Cardiac fibroblast (primary cell): ENCODE measurements at regions not wholly inside any gene's neighbourhood (a gene's known extent, or its start where the extent isn't known, plus 50 kb on each side); places are given as distances from the start of the nearest gene placed in this dataset.
A peak's percentile ranks its signal among the peaks of the same experiment; 100 is the strongest.
"Not testable (repeated sequence)": the region's sequence is repeated elsewhere in the genome, so short reads cannot be mapped to it uniquely, and the experiment has no call there.

Source experiments
- DNase-seq, 2 donors: peaks; one replicate each; pipeline versions ENCODE4 v3.0.0 to v3.0.0-alpha.2; 2010; ENCODE audit warnings: low read depth in 2 of 2
- H3K4me3 ChIP-seq, 2 donors: replicated peaks in 1 of 2; 1 replicate in 1 of 2; 2 replicates in 1 of 2; pipeline ENCODE4 v1.5.1; 2011; ENCODE audit warnings: low read depth in 2 of 2, low read length in 2 of 2, mild to moderate bottlenecking in 2 of 2, moderate library complexity in 1 of 2
- CTCF ChIP-seq: IDR thresholded peaks from one replicate; pipeline ENCODE4 v1.5.1; 2011; ENCODE audit warnings: low read depth, mild to moderate bottlenecking, low read length, inconsistent platforms

- DNase-seq = no peak
- no peak overlapping the region for H3K4me3 ChIP-seq
- no peak for TF ChIP-seq CTCF
These were observed 72.1 kb upstream of the RASSF8 start for GRCh38 chr12:25886396-25886795.

- TF ChIP-seq CTCF = no peak
- no peak for DNase-seq
- no peak overlapping the region for H3K4me3 ChIP-seq
These were observed 71.1 kb upstream of the RASSF8 start for GRCh38 chr12:25887367-25887766.

GRCh38 chr12:25889185-25889584 lies 69.3 kb upstream of the RASSF8 start:
- DNase-seq = no peak
- no peak overlapping the region for H3K4me3 ChIP-seq
- TF ChIP-seq CTCF = no peak

GRCh38 chr12:25891095-25891494 lies 67.4 kb upstream of the RASSF8 start:
- H3K4me3 ChIP-seq, DNase-seq: not testable (repeated sequence)

- no peak for DNase-seq
- no peak for TF ChIP-seq CTCF
- H3K4me3 ChIP-seq = no peak overlapping the region
These were observed 63.7 kb upstream of the RASSF8 start for GRCh38 chr12:25894759-25895158.

- DNase-seq = no peak
- TF ChIP-seq CTCF = no peak
- no peak overlapping the region for H3K4me3 ChIP-seq
These were observed 61.5 kb upstream of the RASSF8 start for GRCh38 chr12:25896981-25897380.

DNA sequence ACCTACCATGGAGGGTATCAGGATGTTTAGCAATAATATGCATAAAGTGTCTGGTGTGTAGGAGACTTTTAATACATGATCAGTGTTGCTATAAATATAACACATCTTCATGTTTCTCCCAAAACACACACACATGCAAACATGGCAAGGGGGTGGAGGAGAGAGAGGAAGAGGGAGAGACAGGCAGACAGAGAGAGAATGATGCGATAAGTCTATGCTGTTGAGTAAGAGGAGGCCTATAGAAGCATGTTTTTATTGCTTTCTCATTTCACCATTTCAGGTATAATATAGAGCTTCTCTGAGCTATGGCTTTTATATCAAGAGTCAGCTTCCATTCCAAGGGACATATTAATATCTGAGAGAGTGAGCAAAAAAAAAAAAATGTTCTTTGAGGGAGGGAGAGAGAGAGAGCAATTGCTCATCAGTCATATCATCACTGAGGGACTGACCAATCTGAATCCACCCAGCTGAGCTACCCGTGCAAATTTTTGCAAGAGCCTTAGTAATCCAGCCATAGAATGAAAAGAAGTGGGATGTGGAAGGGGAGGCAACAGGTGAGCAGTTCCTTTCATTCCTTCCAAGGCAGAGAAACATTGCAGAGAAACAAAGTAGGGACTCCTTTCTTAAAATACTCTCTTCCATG lies 54.8 kb upstream of the RASSF8 start:
- peak in 1 of 2 donors; percentile 16 for DNase-seq
- TF ChIP-seq CTCF = no peak
- H3K4me3 ChIP-seq = no peak overlapping the region
